ENCODE measurements at regions not wholly inside any gene's neighbourhood (a gene's known extent, or its start where the extent isn't known, plus 50 kb on each side); places are given as distances from the start of the nearest gene placed in this dataset.

DNA sequence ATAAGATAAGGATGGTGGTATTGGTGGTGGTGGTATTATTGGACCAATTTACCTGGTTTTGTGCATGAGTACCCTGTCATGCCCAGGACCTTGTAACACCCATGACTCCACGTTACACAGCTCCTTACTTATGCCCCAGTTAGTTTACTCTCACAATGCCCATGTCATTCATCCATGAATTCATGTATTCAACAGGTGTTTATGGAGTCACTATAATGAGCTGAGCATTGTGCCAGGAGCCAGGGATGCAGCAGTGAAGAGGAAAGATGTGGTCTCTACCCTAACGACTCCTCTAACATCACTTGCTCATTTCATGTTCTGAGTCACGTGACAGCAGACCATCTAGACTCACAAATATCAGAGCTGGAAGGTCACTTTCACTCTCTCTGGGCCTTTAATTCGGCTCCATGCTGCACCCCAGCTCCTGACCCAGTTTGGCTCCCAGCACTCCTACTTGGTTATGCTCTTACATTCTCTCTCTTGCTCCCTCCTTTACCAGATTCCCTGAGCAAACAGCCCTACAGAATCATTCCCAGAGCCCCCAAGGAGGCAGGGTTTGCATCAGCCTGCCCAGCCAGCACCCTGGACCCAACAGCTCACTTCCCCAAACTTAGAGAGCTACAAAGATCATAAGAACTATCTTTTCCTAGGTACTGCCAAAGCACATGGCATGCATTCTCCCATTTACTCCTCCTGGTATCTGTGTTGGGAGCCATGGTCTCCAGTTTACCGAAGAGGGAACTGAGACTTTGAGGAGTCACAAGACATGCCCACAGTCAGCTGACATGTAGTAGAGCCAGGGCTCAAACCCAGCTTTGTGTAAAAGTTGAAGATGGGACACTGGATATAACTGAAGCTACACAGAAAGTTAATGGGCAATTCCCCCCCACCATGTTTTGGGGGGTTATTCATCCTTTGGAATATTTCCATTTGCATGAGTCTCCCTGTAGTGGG is 449.9 kb downstream of the LRATD1 start:
- DNase-seq (ENCODE audit: low read depth): no peak

DNA sequence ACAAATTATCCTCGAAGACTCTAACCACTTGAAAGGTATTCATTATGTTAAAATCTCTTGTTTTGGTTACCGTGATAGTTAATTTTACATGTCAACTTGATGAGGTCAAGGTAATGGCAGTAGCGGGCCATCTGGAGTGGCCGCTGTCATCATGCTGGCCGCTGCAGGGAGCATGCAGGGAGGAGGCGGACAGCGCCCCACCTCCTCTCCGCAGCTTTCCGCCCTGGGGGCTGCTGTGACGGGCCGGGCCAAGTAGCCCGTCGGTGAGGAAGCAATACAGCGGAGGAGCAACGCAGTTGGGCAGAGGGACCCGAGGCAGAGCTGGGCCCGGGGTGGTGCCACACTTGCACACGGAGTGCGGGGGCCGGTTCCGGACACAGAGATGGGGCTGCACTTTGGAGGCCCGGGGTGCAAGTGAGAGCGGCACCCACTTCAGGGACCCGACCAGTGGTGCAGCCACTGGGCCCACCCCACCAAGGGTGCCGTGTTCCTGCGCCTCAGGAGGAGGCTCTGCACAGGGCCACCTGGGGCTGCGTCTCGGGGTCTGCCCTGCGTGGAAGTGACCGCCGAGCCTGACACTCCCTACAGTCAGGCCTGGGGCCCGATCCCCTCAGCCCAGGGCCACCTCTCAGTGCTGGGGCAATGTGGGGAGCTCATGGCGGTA is 452.4 kb downstream of the LRATD1 start:
- no peak for DNase-seq (ENCODE audit: low read depth)

DNA sequence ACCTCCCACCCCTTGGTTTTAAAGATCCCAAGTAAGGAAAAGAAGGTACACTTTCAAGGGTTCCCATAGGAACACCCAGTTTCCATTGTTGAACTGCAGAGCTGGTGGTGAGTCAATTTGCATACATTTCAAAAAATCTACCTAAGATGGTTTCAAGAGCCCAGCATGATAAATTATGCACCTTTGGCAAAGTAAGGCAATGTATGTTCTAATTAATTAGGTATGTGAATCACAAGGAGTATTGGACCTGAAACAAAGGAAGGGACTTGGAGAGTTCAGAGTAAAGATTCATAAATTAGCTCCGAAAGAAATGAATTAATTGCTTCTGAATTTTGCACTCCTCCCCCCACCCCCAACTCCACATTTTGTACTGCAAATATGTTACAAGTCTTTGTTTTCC is 459.7 kb downstream of the LRATD1 start:
- DNase-seq (ENCODE audit: low read depth): no peak

DNA sequence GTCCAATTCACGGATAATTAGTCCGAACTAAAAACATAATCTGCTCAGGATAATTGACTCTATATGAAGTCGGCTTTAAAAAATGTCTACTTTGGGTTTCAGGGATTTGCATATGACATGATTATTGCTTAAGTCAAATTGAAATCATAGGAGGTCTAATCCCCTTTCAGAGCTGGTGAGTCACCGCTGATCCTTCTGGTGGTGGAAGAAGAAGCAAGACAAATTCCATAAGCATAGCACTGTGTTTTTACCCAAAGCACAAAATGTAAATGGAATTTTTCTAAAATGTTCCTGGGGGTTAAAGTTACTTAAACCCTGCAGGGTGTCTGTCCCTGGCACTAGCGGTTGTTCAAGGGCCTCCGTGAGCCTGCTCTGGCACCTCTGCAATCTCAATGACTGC is 460.2 kb downstream of the LRATD1 start:
- DNase-seq (ENCODE audit: low read depth): no peak

DNA sequence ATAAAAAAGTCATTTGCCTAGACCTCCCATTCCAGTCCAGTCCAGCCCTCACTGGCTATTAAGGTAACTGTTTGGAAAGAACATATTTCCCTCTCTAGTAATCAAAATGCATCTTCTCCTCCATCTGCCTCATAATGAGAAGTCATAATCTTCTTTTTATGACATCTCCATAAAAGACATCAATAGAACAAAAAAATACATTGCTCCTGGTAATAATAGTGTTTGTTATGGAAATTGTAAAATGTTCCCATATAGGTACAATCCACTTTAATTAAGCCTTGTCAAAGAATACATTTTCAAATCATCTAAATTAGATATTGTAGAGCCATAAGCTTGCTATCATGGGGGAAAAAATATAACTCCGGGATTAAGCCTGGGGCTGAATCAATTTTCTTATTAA is 461.6 kb downstream of the LRATD1 start:
- DNase-seq (ENCODE audit: low read depth): no peak

DNA sequence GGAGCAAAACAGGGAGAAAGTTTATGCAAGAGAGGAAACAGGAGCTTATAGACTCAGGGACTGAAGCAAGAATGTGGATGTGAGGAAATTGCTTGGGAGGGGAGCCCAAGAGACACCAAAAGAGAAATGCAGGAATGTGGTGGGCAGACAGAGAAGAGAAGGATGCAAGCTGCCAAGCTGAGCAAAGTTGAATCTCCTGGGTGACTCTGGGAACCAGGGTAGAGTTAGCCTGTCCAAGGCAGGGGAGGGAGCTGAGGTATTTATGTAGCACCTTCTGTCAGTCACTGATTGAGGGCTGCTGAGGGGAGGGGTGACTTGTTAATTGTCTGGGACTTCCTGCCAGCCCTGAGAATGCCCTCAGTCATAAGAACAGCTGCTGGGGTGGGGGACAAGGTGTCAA is 464.3 kb downstream of the NBAS start:
- no peak for DNase-seq (ENCODE audit: low read depth)

DNA sequence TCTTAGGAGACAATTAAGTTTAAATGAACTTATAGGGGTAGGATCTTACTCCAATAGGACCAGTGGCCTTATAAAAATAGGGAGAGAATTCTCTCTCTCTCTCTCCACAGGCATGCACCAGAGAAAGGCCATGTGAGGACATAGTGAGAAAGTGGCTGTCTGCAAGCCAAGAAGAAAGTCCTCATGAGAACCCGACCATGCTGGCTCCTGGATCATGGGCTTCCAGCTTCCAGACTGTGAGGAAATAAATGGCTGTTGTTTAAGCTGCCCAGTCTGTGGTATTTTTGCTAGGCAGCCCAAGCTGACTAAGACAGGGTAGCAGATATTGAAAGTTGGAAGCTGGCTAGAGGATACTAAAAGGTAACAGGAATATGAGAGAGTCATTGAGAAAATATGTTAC is 454.0 kb downstream of the NBAS start:
- DNase-seq (ENCODE audit: low read depth): no peak

DNA sequence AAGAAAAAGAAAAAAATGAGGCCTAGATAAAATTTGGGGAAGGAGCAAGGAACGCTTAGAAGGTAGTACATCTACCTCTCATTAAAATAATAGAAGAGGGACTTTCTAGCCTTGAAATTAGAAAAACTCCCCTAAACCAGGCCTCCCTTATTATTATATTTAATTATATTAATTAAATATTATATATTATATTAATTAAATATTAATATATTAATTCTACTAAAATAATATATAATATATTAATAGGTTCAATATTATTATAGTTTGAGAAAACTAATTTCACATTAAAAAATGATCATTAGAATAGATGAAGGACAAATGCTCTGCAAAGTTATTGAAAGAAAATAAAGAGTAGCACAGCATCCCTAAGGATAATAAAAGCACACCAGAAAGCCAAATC is 449.4 kb downstream of the NBAS start:
- DNase-seq (ENCODE audit: low read depth): no peak

DNA sequence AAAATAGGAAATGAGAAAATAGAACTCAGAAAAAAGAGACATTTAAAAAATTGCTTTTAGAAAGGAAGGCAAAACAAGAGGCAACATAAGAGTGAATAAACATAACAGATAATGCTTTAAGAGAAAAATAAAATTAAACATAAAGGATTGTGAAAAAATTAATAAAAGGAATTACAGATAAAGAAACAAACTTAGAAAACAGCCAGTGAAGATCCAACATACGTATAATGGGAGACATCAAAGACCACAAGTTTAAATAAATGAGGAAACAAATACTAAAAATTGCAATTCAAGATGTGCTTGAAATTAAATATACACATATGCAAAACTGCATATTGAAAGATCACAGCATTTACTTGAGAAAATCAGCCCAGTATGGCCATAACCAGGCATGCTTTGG is 448.9 kb downstream of the NBAS start:
- DNase-seq (ENCODE audit: low read depth): no peak

DNA sequence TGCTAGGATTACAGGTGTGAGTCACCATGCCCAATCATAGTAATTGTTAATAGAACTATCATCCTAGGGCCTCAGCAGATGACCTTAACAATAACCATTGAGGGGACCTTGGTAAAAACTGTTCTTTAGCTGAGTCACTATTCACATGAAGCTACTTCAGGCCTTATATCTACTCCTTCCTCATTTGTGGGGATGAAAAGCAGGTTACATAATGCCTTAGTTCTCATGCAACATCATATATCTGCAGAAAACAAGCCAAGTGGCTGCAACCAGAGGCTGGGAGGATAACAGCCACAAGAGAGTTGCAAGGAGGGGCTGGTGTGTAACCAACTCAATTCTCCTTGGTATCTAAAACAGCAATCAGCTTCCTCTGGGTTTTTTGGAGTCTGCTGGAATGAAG is 445.4 kb downstream of the NBAS start:
- DNase-seq (ENCODE audit: low read depth): no peak

DNA sequence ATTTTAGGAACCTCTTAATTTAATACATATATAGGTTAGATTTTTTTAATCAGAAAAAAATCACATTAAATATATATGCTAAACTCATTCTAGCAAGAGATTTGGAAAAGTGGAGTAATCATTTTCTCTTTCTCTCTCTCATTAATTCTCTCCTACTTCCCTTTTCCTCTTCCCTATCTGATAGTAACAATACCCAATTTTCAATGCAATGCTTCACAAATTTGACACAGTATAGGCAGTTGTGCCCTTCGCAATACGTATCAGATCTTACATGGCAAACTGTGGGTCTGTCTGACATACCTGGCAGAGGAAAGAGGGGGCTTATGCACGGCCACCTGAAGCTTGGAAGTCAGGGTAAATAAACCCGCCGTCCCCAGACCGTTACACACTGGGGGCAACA is 444.3 kb downstream of the NBAS start:
- no peak for DNase-seq (ENCODE audit: low read depth)
